WTC11 (cell line): ENCODE measurements at regions not wholly inside any gene's neighbourhood (a gene's known extent, or its start where the extent isn't known, plus 50 kb on each side); places are given as distances from the start of the nearest gene placed in this dataset.

Experiments used
- ATAC-seq: fragments of 200-7000 bp; cut with Tn5 transposase; 2 replicates; pipeline ENCODE4 v1.10.0; 2021; ENCODE audit warnings: mild to moderate bottlenecking, moderate library complexity
- CTCF ChIA-PET: fragments of 300-600 bp; sonication (Branson Sonifier 250); formaldehyde crosslinking; loops from one replicate; lab custom pipeline; 2021; ENCODE audit warnings: antibody characterized with exemption; lab: Charles Lee
- POLR2A ChIA-PET: fragments of 350-600 bp; sonication (Branson Sonifier 250); formaldehyde crosslinking; loops from one replicate; lab custom pipeline; 2021; ENCODE audit warnings: antibody characterized with exemption; lab: Charles Lee
- DNase-seq: peaks from one replicate; pipeline ENCODE4 v3.0.0; 2021; ENCODE audit warnings: low spot score
- H3K27ac Mint-ChIP-seq: 2 replicates; pipeline ENCODE4 v1.8.0; 2021; ENCODE audit warnings: mixed read lengths
- H3K27me3 Mint-ChIP-seq: 2 replicates; pipeline ENCODE4 v1.8.0; 2021; ENCODE audit warnings: low read depth, mild to moderate bottlenecking, moderate library complexity, mixed read lengths
- H3K36me3 Mint-ChIP-seq: 2 replicates; pipeline ENCODE4 v1.8.0; 2021; ENCODE audit warnings: mixed read lengths
- H3K4me1 Mint-ChIP-seq: 2 replicates; pipeline ENCODE4 v1.8.0; 2022; ENCODE audit warnings: mixed read lengths
- H3K4me3 Mint-ChIP-seq: 2 replicates; pipeline ENCODE4 v1.8.0; 2021; ENCODE audit warnings: mild to moderate bottlenecking, moderate library complexity, mixed read lengths
- H3K9me3 Mint-ChIP-seq: 2 replicates; pipeline ENCODE4 v1.8.0; 2021; ENCODE audit warnings: mixed read lengths
- ESRRA ChIP-seq: sonication (generic); formaldehyde crosslinking; IDR thresholded peaks from 2 replicates; pipeline ENCODE4 v1.8.1; 2022; ENCODE audit warnings: mild to moderate bottlenecking, missing genetic modification reagents, borderline replicate concordance
- GRHL2 ChIP-seq: fragments of 250-450 bp; sonication (Bioruptor Pico); IDR thresholded peaks from 2 replicates; pipeline ENCODE4 v1.8.0; 2022; ENCODE audit warnings: mild to moderate bottlenecking, moderate library complexity; ENCODE audit not compliant: insufficient replicate concordance, severe bottlenecking
- GTF2I ChIP-seq: fragments of 250-450 bp; sonication (Bioruptor Pico); conservative IDR thresholded peaks from 2 replicates; pipeline ENCODE4 v1.4.0; 2021; ENCODE audit warnings: mild to moderate bottlenecking
- JUN ChIP-seq: sonication (generic); formaldehyde crosslinking; IDR thresholded peaks from 2 replicates; pipeline ENCODE4 v1.8.0; 2023; ENCODE audit warnings: mild to moderate bottlenecking, missing genetic modification reagents
- KAT7 ChIP-seq: sonication (generic); formaldehyde crosslinking; IDR thresholded peaks from 2 replicates; pipeline ENCODE4 v1.8.1; 2023; ENCODE audit warnings: missing genetic modification reagents, mild to moderate bottlenecking, borderline replicate concordance
- MYBL2 ChIP-seq: sonication (generic); formaldehyde crosslinking; IDR thresholded peaks from 2 replicates; pipeline ENCODE4 v1.8.1; 2023; ENCODE audit warnings: mild to moderate bottlenecking, moderate library complexity, missing genetic modification reagents
- NFE2L1 ChIP-seq: sonication (generic); formaldehyde crosslinking; IDR thresholded peaks from 2 replicates; pipeline ENCODE4 v1.8.1; 2023; ENCODE audit warnings: missing genetic modification reagents
- NR3C1 ChIP-seq: sonication (generic); formaldehyde crosslinking; conservative IDR thresholded peaks from 2 replicates; pipeline ENCODE4 v1.8.1; 2023; ENCODE audit warnings: low read depth, mild to moderate bottlenecking, missing genetic modification reagents
- RELA ChIP-seq: sonication (generic); formaldehyde crosslinking; IDR thresholded peaks from 2 replicates; pipeline ENCODE4 v1.8.1; 2022; ENCODE audit warnings: missing genetic modification reagents, mild to moderate bottlenecking, borderline replicate concordance
- RORB ChIP-seq: fragments of 250-450 bp; sonication (Bioruptor Pico); IDR thresholded peaks from 2 replicates; pipeline ENCODE4 v1.9.0; 2021; ENCODE audit warnings: mild to moderate bottlenecking
- SMAD3 ChIP-seq: sonication (generic); formaldehyde crosslinking; IDR thresholded peaks from 2 replicates; pipeline ENCODE4 v1.8.0; 2022; ENCODE audit warnings: missing genetic modification reagents, mild to moderate bottlenecking, borderline replicate concordance
- ZNF232 ChIP-seq: sonication (generic); formaldehyde crosslinking; IDR thresholded peaks from 2 replicates; pipeline ENCODE4 v1.8.0; 2022; ENCODE audit warnings: mild to moderate bottlenecking, missing genetic modification reagents
- ZNF396 ChIP-seq: fragments of 250-450 bp; sonication (Bioruptor Pico); IDR thresholded peaks from 2 replicates; pipeline ENCODE4 v1.8.0; 2021; ENCODE audit warnings: mild to moderate bottlenecking, moderate library complexity, borderline replicate concordance
- TF ChIP-seq, protein P1 (sequence below): fragments of 250-450 bp; sonication (Bioruptor Pico); IDR thresholded peaks from 2 replicates; pipeline ENCODE4 v1.9.0; 2021; ENCODE audit warnings: mild to moderate bottlenecking
- TF ChIP-seq, protein P2 (sequence below): sonication (generic); formaldehyde crosslinking; IDR thresholded peaks from 2 replicates; pipeline ENCODE4 v1.8.0; 2023; ENCODE audit warnings: mild to moderate bottlenecking, missing genetic modification reagents
- TF ChIP-seq, protein P3 (sequence below): sonication (generic); formaldehyde crosslinking; IDR thresholded peaks from 2 replicates; pipeline ENCODE4 v1.8.0; 2023; ENCODE audit warnings: missing genetic modification reagents, mild to moderate bottlenecking, borderline replicate concordance
- TF ChIP-seq, protein P4 (sequence below): sonication (generic); formaldehyde crosslinking; IDR thresholded peaks from 2 replicates; pipeline ENCODE4 v1.8.1; 2022; ENCODE audit warnings: mild to moderate bottlenecking, missing genetic modification reagents, moderate library complexity, borderline replicate concordance
- TF ChIP-seq, protein P5 (sequence below): sonication (generic); formaldehyde crosslinking; IDR thresholded peaks from 2 replicates; pipeline ENCODE4 v1.8.0; 2022; ENCODE audit warnings: mild to moderate bottlenecking, missing genetic modification reagents

DNA sequence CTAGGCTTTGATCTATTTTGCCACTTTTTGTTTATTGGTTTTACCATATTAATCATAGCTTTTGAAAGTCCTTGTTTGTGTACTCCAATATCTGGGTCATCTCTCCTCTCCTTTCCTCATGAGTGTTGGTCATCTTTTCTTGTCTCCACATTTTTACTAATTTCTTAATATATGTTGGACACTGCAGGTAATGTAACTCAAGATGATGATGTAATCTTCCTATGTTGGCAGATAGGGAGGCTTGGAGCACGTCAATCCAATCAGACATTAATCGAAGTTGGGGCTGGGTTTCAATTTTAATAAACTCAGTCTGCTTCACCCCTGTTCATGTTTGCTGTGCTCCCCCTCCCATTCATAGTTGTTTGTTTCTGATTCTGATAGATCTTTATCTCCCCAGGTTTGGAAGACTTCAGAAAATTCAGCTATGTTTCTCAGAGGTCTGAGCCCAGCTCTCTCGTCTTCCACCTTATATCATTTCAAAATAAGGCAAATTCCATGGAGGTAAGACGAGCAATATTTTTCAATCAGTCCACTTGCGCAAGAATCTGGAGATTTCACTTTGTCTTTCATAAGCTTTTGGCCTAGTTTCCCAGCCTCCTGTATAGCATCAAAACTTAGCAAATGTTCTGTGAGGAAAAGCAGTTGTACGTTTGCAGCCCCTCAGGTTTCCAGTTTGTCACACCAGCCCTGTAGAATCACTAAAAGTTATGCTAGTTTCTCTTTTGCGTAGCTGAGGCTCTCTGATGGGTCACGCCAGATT lies 504.1 kb downstream of the TMTC2 start:
- H3K4me1 Mint-ChIP-seq, result peaks cover 11% of the 10 kb centered on the region
- peaks cover 17% of the 10 kb centered on the region for H3K9me3 Mint-ChIP-seq
- TF ChIP-seq, protein P1, sequence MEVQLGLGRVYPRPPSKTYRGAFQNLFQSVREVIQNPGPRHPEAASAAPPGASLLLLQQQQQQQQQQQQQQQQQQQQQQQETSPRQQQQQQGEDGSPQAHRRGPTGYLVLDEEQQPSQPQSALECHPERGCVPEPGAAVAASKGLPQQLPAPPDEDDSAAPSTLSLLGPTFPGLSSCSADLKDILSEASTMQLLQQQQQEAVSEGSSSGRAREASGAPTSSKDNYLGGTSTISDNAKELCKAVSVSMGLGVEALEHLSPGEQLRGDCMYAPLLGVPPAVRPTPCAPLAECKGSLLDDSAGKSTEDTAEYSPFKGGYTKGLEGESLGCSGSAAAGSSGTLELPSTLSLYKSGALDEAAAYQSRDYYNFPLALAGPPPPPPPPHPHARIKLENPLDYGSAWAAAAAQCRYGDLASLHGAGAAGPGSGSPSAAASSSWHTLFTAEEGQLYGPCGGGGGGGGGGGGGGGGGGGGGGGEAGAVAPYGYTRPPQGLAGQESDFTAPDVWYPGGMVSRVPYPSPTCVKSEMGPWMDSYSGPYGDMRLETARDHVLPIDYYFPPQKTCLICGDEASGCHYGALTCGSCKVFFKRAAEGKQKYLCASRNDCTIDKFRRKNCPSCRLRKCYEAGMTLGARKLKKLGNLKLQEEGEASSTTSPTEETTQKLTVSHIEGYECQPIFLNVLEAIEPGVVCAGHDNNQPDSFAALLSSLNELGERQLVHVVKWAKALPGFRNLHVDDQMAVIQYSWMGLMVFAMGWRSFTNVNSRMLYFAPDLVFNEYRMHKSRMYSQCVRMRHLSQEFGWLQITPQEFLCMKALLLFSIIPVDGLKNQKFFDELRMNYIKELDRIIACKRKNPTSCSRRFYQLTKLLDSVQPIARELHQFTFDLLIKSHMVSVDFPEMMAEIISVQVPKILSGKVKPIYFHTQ (CRISPR knock-in tag), result no peak
- TF ChIP-seq, protein P2, sequence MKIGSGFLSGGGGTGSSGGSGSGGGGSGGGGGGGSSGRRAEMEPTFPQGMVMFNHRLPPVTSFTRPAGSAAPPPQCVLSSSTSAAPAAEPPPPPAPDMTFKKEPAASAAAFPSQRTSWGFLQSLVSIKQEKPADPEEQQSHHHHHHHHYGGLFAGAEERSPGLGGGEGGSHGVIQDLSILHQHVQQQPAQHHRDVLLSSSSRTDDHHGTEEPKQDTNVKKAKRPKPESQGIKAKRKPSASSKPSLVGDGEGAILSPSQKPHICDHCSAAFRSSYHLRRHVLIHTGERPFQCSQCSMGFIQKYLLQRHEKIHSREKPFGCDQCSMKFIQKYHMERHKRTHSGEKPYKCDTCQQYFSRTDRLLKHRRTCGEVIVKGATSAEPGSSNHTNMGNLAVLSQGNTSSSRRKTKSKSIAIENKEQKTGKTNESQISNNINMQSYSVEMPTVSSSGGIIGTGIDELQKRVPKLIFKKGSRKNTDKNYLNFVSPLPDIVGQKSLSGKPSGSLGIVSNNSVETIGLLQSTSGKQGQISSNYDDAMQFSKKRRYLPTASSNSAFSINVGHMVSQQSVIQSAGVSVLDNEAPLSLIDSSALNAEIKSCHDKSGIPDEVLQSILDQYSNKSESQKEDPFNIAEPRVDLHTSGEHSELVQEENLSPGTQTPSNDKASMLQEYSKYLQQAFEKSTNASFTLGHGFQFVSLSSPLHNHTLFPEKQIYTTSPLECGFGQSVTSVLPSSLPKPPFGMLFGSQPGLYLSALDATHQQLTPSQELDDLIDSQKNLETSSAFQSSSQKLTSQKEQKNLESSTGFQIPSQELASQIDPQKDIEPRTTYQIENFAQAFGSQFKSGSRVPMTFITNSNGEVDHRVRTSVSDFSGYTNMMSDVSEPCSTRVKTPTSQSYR, result no peak
- TF ChIP-seq ZNF396 (CRISPR knock-in tag), result no peak
- TF ChIP-seq, protein P3, sequence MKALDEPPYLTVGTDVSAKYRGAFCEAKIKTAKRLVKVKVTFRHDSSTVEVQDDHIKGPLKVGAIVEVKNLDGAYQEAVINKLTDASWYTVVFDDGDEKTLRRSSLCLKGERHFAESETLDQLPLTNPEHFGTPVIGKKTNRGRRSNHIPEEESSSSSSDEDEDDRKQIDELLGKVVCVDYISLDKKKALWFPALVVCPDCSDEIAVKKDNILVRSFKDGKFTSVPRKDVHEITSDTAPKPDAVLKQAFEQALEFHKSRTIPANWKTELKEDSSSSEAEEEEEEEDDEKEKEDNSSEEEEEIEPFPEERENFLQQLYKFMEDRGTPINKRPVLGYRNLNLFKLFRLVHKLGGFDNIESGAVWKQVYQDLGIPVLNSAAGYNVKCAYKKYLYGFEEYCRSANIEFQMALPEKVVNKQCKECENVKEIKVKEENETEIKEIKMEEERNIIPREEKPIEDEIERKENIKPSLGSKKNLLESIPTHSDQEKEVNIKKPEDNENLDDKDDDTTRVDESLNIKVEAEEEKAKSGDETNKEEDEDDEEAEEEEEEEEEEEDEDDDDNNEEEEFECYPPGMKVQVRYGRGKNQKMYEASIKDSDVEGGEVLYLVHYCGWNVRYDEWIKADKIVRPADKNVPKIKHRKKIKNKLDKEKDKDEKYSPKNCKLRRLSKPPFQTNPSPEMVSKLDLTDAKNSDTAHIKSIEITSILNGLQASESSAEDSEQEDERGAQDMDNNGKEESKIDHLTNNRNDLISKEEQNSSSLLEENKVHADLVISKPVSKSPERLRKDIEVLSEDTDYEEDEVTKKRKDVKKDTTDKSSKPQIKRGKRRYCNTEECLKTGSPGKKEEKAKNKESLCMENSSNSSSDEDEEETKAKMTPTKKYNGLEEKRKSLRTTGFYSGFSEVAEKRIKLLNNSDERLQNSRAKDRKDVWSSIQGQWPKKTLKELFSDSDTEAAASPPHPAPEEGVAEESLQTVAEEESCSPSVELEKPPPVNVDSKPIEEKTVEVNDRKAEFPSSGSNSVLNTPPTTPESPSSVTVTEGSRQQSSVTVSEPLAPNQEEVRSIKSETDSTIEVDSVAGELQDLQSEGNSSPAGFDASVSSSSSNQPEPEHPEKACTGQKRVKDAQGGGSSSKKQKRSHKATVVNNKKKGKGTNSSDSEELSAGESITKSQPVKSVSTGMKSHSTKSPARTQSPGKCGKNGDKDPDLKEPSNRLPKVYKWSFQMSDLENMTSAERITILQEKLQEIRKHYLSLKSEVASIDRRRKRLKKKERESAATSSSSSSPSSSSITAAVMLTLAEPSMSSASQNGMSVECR (CRISPR knock-in tag), result no peak
- no peak for TF ChIP-seq ESRRA (CRISPR knock-in tag)
- TF ChIP-seq SMAD3 (CRISPR knock-in tag), result no peak
- no peak for TF ChIP-seq GTF2I
- no peak for TF ChIP-seq NFE2L1
- no peak overlapping the region for H3K4me3 Mint-ChIP-seq
- CTCF ChIA-PET, result no interaction called here
- no peaks in the 10 kb centered on the region for H3K36me3 Mint-ChIP-seq
- ATAC-seq (no peak), DNase-seq (no peak)
- POLR2A ChIA-PET, result no interaction called here
- H3K27me3 Mint-ChIP-seq, result no peaks in the 10 kb centered on the region; the same call in 1 of the 2 replicates
- no peak overlapping the region for H3K27ac Mint-ChIP-seq

DNA sequence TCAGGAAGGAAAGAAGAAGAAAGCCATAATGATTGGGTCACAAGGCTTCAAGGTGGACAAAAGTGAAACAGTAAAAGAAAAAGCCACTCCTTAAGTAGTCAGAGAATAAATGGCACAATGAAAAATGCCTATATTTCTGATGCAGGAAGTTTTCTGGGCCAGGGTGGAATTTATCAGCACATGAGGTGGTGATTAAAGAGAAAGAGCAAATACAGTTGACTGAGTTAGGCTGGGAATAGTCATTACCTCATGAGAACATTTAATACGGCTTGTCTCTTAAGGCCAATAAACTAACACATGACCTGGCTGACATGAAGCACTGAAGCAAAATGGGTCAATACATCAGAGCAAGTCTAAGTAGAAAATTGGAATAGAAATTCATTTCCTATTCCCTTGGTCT lies 499.7 kb downstream of the TMTC2 start:
- Mint-ChIP-seq H3K9me3 (0 out of 2 replicates have a peak, but pooled peaks cover 1% of the 10 kb centered on the region), H3K27me3 (no peaks in the 10 kb centered on the region; the same call in 1 of the 2 replicates)
- TF ChIP-seq, protein P4, sequence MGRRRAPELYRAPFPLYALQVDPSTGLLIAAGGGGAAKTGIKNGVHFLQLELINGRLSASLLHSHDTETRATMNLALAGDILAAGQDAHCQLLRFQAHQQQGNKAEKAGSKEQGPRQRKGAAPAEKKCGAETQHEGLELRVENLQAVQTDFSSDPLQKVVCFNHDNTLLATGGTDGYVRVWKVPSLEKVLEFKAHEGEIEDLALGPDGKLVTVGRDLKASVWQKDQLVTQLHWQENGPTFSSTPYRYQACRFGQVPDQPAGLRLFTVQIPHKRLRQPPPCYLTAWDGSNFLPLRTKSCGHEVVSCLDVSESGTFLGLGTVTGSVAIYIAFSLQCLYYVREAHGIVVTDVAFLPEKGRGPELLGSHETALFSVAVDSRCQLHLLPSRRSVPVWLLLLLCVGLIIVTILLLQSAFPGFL, result no peak
- no peak for TF ChIP-seq JUN (CRISPR knock-in tag)
- no peak for TF ChIP-seq RELA (CRISPR knock-in tag)
- TF ChIP-seq NR3C1 (CRISPR knock-in tag), result no peak
- TF ChIP-seq, protein P5, sequence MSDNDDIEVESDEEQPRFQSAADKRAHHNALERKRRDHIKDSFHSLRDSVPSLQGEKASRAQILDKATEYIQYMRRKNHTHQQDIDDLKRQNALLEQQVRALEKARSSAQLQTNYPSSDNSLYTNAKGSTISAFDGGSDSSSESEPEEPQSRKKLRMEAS, result no peak
- no peak for TF ChIP-seq KAT7 (CRISPR knock-in tag)
- TF ChIP-seq, protein P3 (CRISPR knock-in tag), result no peak
- no peak for TF ChIP-seq ZNF232 (CRISPR knock-in tag)
- TF ChIP-seq MYBL2 (CRISPR knock-in tag), result no peak
- TF ChIP-seq RORB (CRISPR knock-in tag), result no peak
- no peak for TF ChIP-seq GRHL2
- TF ChIP-seq, all 79 proteins: peak for 0
- Mint-ChIP-seq H3K4me3 (no peak overlapping the region), H3K4me1 (peaks cover 11% of the 10 kb centered on the region), H3K36me3 (no peaks in the 10 kb centered on the region), H3K27ac (no peak overlapping the region)
- POLR2A ChIA-PET, result no interaction called here
- DNase-seq (no peak), ATAC-seq (no peak)
- CTCF ChIA-PET, result no interaction called here
